Panc1 (cell line): ENCODE measurements at regions not wholly inside any gene's neighbourhood (a gene's known extent, or its start where the extent isn't known, plus 50 kb on each side); places are given as distances from the start of the nearest gene placed in this dataset.

Source experiments
- ATAC-seq: fragments of 200-7000 bp; cut with Tn5 transposase; 2 replicates; pipeline ENCODE4 v1.9.1; 2020; ENCODE audit warnings: mild to moderate bottlenecking, moderate library complexity
- BruUV-seq: library from RNA; stranded (reverse); fragments of 400-500 nt; replicated peaks from 2 replicates; lab custom pipeline; 2021; lab: Mats Ljungman, UMichigan
- CTCF ChIA-PET: fragments of 300-600 bp; sonication (Branson Sonifier 250); formaldehyde crosslinking; loops from one replicate; lab custom pipeline; 2022; ENCODE audit warnings: antibody characterized with exemption; lab: Charles Lee
- POLR2A ChIA-PET: fragments of 300-600 bp; sonication (Branson Sonifier 250); formaldehyde crosslinking; loops from one replicate; lab custom pipeline; 2022; ENCODE audit warnings: antibody characterized with exemption; lab: Charles Lee
- DNase-seq: peaks from one replicate; pipeline ENCODE4 v3.0.0-alpha.2; 2010; ENCODE audit warnings: low read depth, low spot score
- H3K27ac ChIP-seq: 2 replicates; pipeline ENCODE4 v1.5.1; 2011; ENCODE audit warnings: mild to moderate bottlenecking, low read length, inconsistent platforms
- H3K27me3 ChIP-seq: fragments of 200-500 bp; sonication (Bioruptor generic); 2 replicates; pipeline ENCODE4 v1.6.0; 2014; ENCODE audit warnings: low read length, inconsistent platforms; ENCODE audit not compliant: control insufficient read depth, insufficient read depth
- H3K36me3 ChIP-seq: fragments of 200-500 bp; sonication (Bioruptor generic); 2 replicates; pipeline ENCODE4 v1.5.1; 2014; ENCODE audit warnings: inconsistent platforms, mild to moderate bottlenecking, low read length, moderate library complexity; ENCODE audit not compliant: control insufficient read depth, insufficient read depth
- H3K4me1 ChIP-seq: 2 replicates; pipeline ENCODE4 v1.5.1; 2011; ENCODE audit warnings: inconsistent platforms, mild to moderate bottlenecking, low read length, moderate library complexity; ENCODE audit not compliant: control insufficient read depth, insufficient read depth
- H3K4me3 ChIP-seq, 2 experiments: 2 replicates each; pipeline ENCODE4 v1.5.1; 2011 to 2012; ENCODE audit warnings: low read depth in 2 of 2, low read length in 2 of 2, mild to moderate bottlenecking in 2 of 2, inconsistent platforms in 1 of 2, moderate library complexity in 1 of 2
- H3K9me3 ChIP-seq: fragments of 200-500 bp; sonication (Bioruptor generic); 2 replicates; pipeline ENCODE4 v1.5.1; 2014; ENCODE audit warnings: low read depth, mild to moderate bottlenecking, inconsistent platforms, low read length, moderate library complexity; ENCODE audit not compliant: control insufficient read depth, insufficient read depth
- CTCF ChIP-seq: fragments of 450-650 bp; IDR thresholded peaks from 2 replicates; pipeline ENCODE4 v1.5.1; 2017; ENCODE audit warnings: mild to moderate bottlenecking
- POLR2AphosphoS5 ChIP-seq: IDR thresholded peaks from 2 replicates; pipeline ENCODE4 v1.6.1; 2012; ENCODE audit warnings: mild to moderate bottlenecking, low read depth, low read length, moderate library complexity
- REST ChIP-seq, 2 experiments: IDR thresholded peaks; 2 replicates each; pipeline ENCODE4 v1.6.1; 2011 to 2012; ENCODE audit warnings: low read depth in 2 of 2, control low read depth in 1 of 2, low read length in 1 of 2, mild to moderate bottlenecking in 1 of 2, moderate library complexity in 1 of 2; ENCODE audit not compliant: insufficient read depth in 1 of 2
- SIN3A ChIP-seq: IDR thresholded peaks from 2 replicates; pipeline ENCODE4 v1.6.1; 2012; ENCODE audit warnings: low read depth, mild to moderate bottlenecking, low read length, moderate library complexity, borderline replicate concordance; ENCODE audit not compliant: insufficient read depth
- TCF7L2 ChIP-seq: IDR thresholded peaks from 2 replicates; pipeline ENCODE4 v1.6.1; 2011; ENCODE audit warnings: mild to moderate bottlenecking, low read depth, low read length, inconsistent platforms
- in situ Hi-C: cut with HindIII; loops from 2 replicates; pipeline ENCODE4 v1.10.0; 2016; ENCODE audit warnings: low sequenced_read_pairs, low pct_unique_long_range_greater_than_20kb
- intact Hi-C: fragments of 100-400 bp; cut with micrococcal nuclease; formaldehyde crosslinking; loops from one replicate; pipeline ENCODE4 v1.10.0; 2022; ENCODE audit not compliant: unreplicated experiment

- Histone ChIP-seq H3K4me3 (no peak overlapping the region), H3K9me3 (no peaks in the 10 kb centered on the region), H3K27ac (no peak overlapping the region), H3K4me1 (no peaks in the 10 kb centered on the region), H3K27me3 (no peaks in the 10 kb centered on the region), H3K36me3 (no peaks in the 10 kb centered on the region)
- POLR2A ChIA-PET, result no interaction called here
- intact Hi-C loops (no loop called here), in situ Hi-C loops (no loop called here)
- CTCF ChIA-PET, result interaction anchor here (0.7 kb wide), 1 partner anchor 106 kb away, joined by 3 read pairs; no protein-coding TSS in a partner anchor
- ATAC-seq (no peak), DNase-seq (no peak)
- no TSS peak for BruUV-seq
- TF ChIP-seq REST (IDR thresholded peaks at IDR 0.05; ENCODE audit: insufficient read depth in 1 of 2, low read depth in 2 of 2, low read length in 1 of 2) (no peak), POLR2AphosphoS5 (no peak), CTCF (no peak), SIN3A (no peak), TCF7L2 (no peak)
These were observed 715.7 kb downstream of the DIAPH3 start for GRCh38 chr13:59447846-59448620.

- CTCF ChIA-PET, result no interaction called here
- H3K4me1 ChIP-seq, result no peaks in the 10 kb centered on the region
- no peaks in the 10 kb centered on the region for H3K36me3 ChIP-seq
- intact Hi-C loops, result no loop called here
- H3K9me3 ChIP-seq, result no peaks in the 10 kb centered on the region
- in situ Hi-C loops, result no loop called here
- H3K4me3 ChIP-seq, result no peak overlapping the region
- TF ChIP-seq CTCF (no peak), REST (IDR thresholded peaks at IDR 0.05; ENCODE audit: insufficient read depth in 1 of 2, low read depth in 2 of 2, low read length in 1 of 2) (no peak), TCF7L2 (no peak), POLR2AphosphoS5 (no peak)
- H3K27me3 ChIP-seq, result no peaks in the 10 kb centered on the region
- POLR2A ChIA-PET, result no interaction called here
- ATAC-seq (no peak), DNase-seq (no peak)
- no TSS peak for BruUV-seq
- no peak overlapping the region for H3K27ac ChIP-seq
These were observed 714.0 kb downstream of the DIAPH3 start for GRCh38 chr13:59449750-59450149.
